Activated T-cell treated with anti-CD3 and anti-CD28 coated beads for 48 hours (primary cell): ENCODE measurements at regions not wholly inside any gene's neighbourhood (a gene's known extent, or its start where the extent isn't known, plus 50 kb on each side); places are given as distances from the start of the nearest gene placed in this dataset.
"Not testable (repeated sequence)": the region's sequence is repeated elsewhere in the genome, so short reads cannot be mapped to it uniquely, and the experiment has no call there.

Source experiments
- DNase-seq: peaks from one replicate; pipeline ENCODE4 v3.0.0-alpha.2; 2020; ENCODE audit warnings: low read depth

GRCh38 chr5:56421246-56422075 lies 188.3 kb upstream of the ANKRD55 start:
- DNase-seq = no peak

DNA sequence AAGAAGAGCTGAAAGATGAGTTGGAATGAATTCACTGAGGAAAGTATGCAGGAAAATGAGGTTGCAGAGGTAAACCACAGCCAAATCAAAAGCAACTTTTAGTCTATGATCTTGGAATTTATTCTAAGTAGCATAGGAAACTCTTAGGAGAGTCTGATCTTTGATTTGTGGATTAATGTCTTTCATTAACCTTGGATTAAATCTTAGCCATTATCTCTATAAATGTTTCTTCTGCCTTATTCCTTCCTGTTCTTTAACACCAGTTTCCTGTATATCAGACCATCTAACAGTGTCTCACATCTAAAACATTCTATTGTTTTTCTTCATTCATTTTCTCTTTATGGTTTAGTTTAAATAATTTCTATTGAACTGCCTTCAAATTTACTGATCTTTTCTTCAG lies 187.2 kb upstream of the ANKRD55 start:
- no peak for DNase-seq

GRCh38 chr5:56419667-56420066 lies 186.5 kb upstream of the ANKRD55 start:
- DNase-seq = no peak

DNA sequence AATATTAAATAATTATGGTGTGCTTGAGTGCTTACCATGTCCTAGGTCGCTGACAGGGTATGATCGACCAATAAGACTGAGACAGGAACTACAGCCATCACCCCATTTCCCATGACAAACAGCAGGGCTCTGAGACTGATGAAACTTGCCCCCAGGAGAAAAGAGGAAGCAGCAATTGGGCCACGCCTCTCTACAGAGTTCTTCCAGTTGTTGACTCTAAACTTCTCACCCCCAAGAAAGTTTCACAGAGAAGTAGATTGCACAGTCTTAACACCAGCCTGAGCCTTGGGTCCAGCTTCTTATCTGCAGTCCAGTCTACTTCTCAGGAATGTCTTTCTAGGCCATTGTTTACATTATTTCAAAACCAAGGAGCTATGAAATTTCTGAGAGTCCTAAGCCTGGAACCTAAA lies 182.2 kb upstream of the ANKRD55 start:
- no peak for DNase-seq

GRCh38 chr5:56414066-56414465 lies 180.9 kb upstream of the ANKRD55 start:
- no peak for DNase-seq

- DNase-seq = no peak
Observed at GRCh38 chr5:56413546-56413945, 180.4 kb upstream of the ANKRD55 start.

- DNase-seq = no peak
Observed at GRCh38 chr5:56412601-56413379, 179.7 kb upstream of the ANKRD55 start.

DNA sequence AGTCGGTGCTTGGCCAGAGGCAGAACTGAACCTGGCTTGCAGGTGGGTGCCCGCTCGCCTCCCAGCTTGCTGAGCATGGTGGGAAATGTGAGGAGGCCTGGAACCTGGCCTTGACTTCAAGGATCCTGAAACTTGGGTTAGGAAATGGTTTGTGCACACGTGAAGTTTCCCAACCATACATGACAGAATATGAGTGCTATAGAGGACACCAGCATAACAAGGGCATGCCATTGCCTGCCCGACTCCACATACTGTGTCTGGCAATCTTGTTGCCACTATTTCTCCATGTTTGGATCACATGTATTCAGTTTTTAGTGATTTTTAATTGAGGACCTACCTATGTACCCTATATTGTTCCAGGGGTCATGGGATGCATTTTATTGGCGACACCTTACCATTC lies 177.6 kb upstream of the ANKRD55 start:
- DNase-seq = no peak

DNA sequence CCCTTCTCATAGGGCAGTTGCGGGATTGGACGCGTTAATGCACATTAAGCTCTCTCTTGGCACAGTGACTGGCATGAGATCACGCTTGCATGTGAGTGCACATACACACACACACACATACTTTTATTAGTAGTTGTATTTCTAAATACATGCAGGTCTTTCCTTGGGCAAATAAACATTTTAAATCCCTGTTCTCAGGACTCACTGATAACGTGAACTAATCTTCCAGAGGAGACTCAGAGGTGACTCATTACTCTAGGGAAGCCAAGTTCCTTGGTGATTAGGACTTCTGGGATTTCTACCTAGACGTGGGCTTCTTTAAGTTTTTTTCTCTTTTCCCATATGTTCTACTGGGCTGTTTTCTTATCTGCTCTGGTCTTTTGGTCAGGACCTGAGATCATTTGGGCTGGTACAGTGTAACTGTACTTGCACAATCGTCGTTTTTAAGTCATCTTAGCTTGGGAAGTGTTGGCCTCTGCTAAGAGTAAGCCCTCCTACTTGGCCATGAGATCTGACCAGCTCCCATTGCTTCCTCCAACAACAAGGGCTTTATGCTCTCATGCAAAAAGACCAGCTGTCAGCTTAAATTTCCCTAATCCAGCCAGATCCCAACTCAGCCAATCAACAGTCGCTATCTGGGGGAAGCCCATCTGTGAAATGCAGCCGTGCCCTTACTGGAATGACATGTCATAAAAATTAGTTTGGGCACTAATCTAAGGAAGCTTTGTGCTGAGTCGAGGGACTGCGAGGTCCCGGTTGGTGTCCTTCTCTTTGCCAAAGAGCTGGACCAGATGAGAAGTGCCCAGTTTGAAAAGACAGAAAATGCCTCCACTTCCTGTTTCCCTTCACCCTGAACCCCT lies 176.4 kb upstream of the ANKRD55 start:
- no peak for DNase-seq

DNA sequence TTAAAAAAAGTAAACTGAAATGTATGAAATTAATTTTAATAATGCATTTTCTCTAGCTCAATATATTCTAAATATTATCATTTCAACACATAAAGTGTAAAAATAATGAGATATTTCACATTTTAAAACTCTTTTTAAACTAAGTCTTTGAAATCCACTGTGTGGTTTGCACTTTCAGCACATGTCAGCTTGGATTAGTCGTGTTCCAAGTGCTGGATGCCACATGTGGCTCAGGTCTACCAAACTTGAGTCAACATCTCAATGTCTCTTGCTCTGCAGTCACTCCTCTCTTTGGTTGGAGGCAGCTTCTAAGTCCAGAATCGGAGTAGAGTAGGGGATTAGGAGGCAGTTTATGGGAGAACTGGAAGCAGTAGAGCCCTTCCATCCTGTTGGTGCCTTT lies 173.7 kb upstream of the ANKRD55 start:
- no peak for DNase-seq

DNA sequence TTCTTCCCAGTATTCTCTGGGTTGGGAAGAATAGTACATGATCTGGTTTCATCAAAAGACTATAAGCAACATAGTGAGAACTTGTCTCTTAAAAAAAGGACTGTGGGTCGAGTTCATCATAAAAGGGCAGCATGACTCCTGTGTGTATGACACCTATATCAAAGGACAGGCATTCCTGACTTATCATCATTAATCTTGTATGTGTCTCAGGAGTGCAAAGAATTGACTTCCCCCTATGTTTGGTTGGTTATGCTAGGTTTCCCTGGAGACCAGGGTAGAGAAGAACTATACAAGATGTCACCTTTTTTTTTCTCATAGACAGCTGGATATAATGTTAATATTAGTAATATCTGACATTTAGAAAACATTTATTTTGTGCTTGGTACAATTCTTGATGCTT lies 173.1 kb upstream of the ANKRD55 start:
- no peak for DNase-seq

DNA sequence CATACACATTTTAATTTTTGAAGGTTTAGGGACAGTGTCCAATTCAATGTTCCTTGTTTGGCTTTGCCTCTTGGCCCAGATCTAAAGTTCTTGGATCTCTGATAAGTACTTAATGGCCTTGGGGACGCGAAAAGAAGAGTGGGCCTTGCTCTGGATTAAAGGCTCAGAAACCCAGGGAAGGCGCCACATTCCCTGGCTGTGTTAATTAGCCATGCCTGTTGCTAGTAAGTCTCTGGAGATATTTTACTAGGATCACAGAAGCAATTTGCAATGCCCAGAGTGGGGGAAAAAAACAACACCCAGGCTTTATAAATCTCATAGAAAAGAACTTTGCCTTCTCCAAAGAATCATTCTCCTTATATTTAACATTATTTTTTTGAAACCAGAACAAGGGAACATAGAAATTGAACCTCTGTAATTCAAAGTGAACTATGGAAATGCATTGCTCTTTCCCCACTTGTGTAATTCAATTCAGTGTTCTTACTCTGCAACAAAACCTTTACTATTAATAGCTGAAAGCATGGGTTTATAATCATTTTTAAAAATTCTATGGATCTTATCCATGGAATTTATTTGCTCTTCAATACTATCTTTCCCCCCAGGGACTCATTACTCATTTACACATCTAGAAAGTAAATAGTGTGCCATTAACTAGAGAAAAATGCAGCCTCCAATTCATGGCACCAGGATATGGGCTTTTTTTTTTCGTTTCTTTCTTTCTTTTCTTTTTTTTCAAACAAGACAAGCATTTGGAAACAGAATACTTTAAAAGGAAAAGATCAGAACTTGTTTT lies 172.2 kb upstream of the ANKRD55 start:
- no peak for DNase-seq

GRCh38 chr5:56402266-56403220 lies 169.4 kb upstream of the ANKRD55 start:
- no peak for DNase-seq

DNA sequence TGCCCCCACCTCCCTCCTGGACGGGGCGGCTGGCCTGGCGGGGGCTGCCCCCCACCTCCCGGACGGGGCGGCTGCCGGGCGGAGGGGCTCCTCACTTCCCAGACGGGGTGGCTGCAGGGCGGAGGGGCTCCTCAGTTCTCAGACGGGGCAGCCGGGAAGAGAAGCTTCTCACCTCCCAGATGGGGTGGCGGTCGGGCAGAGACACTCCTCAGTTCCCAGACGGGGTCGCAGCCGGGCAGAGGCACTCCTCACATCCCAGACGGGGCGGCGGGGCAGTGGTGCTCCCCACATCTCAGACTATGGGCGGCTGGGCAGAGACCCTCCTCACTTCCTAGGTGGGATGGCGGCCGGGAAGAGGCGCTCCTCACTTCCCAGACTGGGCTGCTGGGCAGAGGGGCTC lies 164.7 kb upstream of the ANKRD55 start:
- DNase-seq = not testable (repeated sequence)

- DNase-seq = no peak
Observed at GRCh38 chr5:56396634-56397033, 163.5 kb upstream of the ANKRD55 start.

GRCh38 chr5:56389261-56389660 lies 156.1 kb upstream of the ANKRD55 start:
- DNase-seq = no peak

DNA sequence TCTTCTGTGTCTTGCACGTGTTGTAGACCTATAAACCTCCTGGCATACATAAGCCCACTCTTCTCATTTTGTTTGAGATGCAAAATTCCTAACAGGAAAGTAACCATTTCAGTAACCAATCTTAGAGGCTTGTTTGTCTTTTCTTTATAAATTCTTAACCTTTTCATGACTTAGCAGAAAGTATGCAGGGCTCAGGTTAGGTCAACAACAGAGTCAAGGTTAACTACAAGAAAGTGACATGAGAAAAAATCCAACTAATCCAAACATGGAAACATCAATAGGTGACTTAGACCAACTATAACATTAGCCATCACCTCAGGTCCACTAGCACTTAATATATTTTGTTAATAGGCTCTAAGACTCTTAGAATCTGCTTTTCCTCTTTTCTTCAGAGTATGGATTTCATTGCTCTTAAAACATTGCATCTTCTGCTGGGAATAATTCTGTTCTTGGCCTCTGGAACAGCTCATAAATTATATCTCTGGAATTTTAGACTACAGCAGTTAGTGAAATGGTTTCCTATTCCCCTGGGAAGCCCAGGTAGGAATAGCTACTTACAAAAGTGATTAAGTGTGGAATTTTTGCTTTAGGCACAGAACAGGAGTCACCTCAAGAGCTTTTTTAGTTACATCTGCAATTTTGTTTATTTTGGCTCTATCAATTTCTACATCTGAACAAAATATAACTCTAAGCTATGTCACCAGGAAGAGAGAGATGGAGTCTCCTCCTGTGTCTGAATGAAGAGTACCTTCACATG lies 155.3 kb upstream of the ANKRD55 start:
- no peak for DNase-seq

DNA sequence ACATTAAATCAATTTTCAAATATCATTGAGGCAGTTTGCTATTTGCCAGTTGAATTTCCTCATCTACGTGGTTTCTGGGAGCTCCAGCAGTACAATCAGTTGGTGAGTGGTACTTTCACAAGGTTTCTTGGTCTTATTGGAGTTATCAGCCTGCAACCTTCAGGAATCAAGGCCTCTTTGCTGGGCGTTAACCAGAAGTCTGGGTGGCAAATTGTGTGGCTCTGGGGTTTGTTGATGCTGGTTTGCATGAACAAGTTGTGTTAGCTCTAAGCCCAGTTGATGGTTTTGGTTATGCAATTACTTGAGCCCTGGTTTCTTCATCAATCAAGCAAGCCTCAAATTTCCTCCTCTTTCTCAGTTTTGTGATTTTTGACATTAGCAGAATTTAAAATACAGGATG lies 152.9 kb upstream of the ANKRD55 start:
- no peak for DNase-seq

DNA sequence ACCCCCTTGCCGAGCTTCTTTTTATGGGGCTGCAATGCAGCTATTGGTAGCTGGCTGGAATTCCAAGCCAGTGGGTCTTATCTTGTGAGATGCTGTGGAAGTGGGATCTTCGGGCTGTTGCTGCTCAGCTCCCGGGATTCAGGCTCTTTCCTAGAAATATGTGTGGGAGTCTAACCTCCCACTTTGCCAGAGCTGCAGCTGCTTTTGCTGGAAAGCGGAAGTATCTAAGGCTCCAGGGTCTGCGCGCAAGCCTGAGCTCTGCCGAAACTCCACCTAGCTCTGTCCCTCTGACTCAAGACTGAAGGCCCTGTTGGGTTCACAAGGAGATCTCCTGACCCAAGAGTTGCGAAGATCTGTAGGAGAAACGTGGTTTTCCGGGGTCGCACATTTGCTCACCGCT lies 151.1 kb upstream of the ANKRD55 start:
- DNase-seq = no peak

GRCh38 chr5:56383761-56384160 lies 150.6 kb upstream of the ANKRD55 start:
- no peak for DNase-seq
